ENCODE measurements at regions not wholly inside any gene's neighbourhood (a gene's known extent, or its start where the extent isn't known, plus 50 kb on each side); places are given as distances from the start of the nearest gene placed in this dataset.

GRCh38 chr12:82605115-82605514, 81.6 kb upstream of the TMTC2 start:
- TF ChIP-seq CTCF (conservative IDR thresholded peaks at IDR 0.05; ENCODE audit: low read length), result no peak
- TF ChIP-seq EZH2phosphoT487 (IDR thresholded peaks at IDR 0.05; ENCODE audit: borderline replicate concordance), result no peak

All from Loucy (cell line).